Putamen (tissue), 1 donor: ENCODE measurements at regions not wholly inside any gene's neighbourhood (a gene's known extent, or its start where the extent isn't known, plus 50 kb on each side); places are given as distances from the start of the nearest gene placed in this dataset.

Source experiments
- DNase-seq: peaks from one replicate; pipeline ENCODE4 v3.0.0-alpha.2; 2016; ENCODE audit warnings: low spot score

DNA sequence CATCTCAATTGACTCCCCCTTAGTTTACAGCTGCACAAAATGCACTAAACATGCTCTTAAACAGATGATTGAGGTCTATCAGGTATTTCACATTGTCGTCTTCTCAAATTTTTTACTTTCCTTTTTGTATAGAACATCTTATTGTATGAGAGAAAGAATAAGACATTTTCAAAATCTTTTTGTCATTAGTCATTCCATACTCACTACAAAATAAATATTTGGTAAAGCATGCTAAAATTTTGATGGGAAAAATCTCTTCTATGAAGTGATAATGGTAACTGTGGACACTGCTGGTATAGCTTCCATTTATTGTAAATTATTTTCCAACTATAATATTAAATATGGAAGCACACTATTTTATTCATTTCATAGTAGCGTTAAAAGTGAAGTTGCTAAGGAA, 185.6 kb upstream of the FSTL5 start:
- DNase-seq: no peak

GRCh38 chr4:162347842-162348213, 184.0 kb upstream of the FSTL5 start:
- no peak for DNase-seq

- DNase-seq: no peak
These were observed 183.5 kb upstream of the FSTL5 start for GRCh38 chr4:162347156-162347841.

GRCh38 chr4:162343967-162344366, 180.2 kb upstream of the FSTL5 start:
- DNase-seq: no peak

DNA sequence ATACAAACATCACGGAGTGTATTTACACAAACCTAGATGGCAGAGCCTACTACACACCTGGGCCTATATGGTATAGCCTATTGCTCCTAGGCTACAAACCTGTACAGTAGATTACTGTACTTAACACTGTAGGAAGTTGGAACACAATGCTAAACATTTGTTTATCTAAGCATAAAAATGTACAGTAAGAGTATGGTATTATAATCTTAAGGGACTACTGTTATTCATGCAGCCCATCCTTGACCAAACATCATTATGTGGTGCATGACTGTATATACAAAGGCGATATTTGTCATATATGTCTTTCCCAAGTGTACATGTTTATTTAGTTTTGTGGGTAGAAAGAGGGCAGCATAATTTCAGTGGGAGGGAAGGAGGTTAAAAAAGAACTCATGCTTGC, 177.7 kb upstream of the FSTL5 start:
- no peak for DNase-seq

- no peak for DNase-seq
These were observed 160.1 kb upstream of the FSTL5 start for GRCh38 chr4:162323919-162324318.

- no peak for DNase-seq
These were observed 158.3 kb upstream of the FSTL5 start for GRCh38 chr4:162322054-162322453.

DNA sequence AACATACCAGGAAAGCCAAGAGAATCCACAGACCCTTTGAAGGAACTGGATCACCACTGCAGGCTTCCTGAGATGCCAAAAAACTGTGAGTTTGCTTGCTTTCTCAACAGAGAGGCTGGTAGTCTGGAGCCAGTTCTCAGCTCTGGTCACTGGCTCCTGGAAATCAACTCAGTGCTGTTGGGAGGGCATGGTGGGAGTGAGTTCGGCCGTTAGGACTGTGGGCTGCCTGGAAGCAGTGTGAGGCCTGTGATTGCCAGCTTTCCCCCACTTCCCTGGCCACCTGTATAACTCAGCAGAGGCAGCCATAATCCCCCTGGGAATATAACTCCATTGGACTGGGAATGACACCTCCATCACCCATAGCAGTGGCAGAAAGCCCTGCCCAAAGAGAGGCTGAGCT, 122.0 kb upstream of the FSTL5 start:
- no peak for DNase-seq

- no peak for DNase-seq
These were observed 118.9 kb upstream of the FSTL5 start for GRCh38 chr4:162282684-162283083.

- peak; percentile 9 for DNase-seq
These were observed 110.6 kb upstream of the FSTL5 start for GRCh38 chr4:162274354-162274753.

- no peak for DNase-seq
These were observed 108.4 kb upstream of the FSTL5 start for GRCh38 chr4:162272215-162272614.

GRCh38 chr4:162268911-162269310, 105.1 kb upstream of the FSTL5 start:
- no peak for DNase-seq

- DNase-seq: no peak
These were observed 102.0 kb upstream of the FSTL5 start for GRCh38 chr4:162265802-162266201.

- no peak for DNase-seq
These were observed 81.3 kb upstream of the FSTL5 start for GRCh38 chr4:162245051-162245450.

GRCh38 chr4:162241857-162242256, 78.1 kb upstream of the FSTL5 start:
- DNase-seq: no peak

DNA sequence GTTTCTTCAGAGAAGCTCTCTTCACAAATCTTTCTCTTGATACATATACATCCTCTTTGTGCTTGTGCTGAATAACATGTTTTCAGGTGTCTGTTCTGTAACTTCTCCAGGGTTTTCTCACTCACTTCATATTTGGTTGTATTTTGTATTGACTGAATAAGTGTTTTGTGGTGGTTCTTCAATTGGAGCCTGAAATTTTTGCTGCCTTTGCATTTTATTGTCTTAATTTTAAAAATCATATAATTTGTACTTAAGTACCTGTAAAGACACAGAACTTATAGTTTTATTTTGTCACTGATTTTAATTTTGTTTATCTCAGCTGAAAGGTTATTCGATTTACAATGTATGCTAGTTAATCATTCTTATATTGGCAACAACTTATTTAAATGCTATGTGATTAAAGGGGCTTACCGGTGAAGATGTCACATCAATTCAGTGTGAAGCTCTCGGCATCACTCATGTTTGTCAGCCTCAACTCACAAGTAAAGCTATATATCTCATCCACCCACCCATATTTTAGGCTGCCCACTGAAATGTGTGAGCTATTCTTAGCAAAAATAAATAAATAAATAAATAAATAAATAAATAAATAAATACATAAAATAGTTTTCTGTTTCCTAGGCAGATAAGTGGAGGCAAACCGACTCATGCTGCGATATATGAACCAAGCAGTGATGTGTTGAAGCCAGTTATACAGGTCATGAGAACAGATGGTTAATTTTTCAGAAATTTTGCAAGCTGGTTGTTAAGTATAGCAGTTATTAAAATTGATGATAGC, 76.4 kb upstream of the FSTL5 start:
- no peak for DNase-seq

DNA sequence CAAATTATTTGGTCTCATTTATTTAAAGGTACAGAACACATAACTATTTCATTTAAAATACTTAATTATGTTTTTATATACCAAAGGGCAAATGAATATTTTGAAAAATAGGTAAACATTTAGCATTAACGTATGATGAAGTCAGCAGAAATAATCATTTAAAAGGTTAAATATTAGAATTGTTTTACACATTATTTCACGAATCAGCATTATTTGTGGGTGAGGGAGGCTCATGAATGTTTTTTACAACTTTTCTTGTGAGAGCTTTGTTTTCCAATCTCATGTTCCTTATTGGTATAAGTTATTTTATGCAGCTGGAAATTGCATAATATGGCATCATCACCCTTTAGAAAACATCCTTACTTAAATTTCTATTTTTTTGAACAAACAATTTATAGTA, 73.9 kb upstream of the FSTL5 start:
- DNase-seq: no peak

GRCh38 chr4:162234595-162234994, 70.8 kb upstream of the FSTL5 start:
- DNase-seq: no peak

DNA sequence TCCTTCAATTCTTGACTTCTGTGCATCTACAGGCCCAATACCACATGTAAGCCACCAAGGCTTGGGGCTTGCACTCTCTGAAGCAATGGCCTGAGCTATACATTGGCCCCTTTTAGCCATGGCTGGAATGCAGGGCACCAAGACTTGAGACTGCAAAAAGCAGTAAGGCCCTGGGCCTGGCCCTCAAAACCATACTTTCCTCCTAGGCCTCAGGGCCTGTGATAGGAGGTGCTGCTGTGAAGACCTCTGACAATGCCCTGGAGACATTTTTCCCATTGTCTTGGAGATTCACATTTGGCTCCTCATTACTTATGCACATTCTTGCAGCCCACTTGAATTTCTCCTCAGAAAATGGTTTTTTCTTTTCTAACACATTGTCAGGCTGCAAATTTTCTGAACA, 68.5 kb upstream of the FSTL5 start:
- no peak for DNase-seq

GRCh38 chr4:162229670-162230069, 65.9 kb upstream of the FSTL5 start:
- DNase-seq: no peak

DNA sequence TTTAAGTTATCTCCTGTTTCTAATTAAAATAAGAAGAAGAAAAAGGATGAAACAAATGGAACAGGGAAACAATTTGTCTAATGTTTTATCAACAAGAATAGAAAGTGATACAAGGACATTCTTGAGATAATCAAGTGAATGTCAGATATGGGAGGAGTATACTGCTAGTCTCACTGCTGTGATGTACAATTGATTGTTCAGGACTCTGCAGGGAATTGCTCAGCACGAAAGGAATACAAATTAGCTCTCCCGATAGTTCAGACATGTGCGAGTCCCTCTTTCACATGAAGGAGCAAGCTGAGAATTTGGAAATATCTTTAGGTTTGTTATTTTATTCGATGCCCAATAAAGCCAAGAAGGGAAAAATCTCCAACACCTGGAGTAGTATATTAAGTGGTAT, 57.3 kb upstream of the FSTL5 start:
- DNase-seq: no peak
